H9 (cell line): ENCODE measurements at regions not wholly inside any gene's neighbourhood (a gene's known extent, or its start where the extent isn't known, plus 50 kb on each side); places are given as distances from the start of the nearest gene placed in this dataset.

Experiments
- DNase-seq: peaks from one replicate; pipeline ENCODE4 v3.0.0-alpha.2; 2017
- H2AFZ ChIP-seq: one replicate; pipeline ENCODE4 v1.6.1; 2013; ENCODE audit warnings: mild to moderate bottlenecking, low read length, control low read depth, moderate library complexity
- H2AK5ac ChIP-seq: 2 replicates; pipeline ENCODE4 v1.6.1; 2013; ENCODE audit warnings: low read length, control low read depth, mixed read lengths; ENCODE audit not compliant: insufficient read length
- H2BK120ac ChIP-seq: one replicate; pipeline ENCODE4 v1.6.1; 2013; ENCODE audit warnings: low read depth, mild to moderate bottlenecking, low read length, control low read depth, inconsistent platforms; ENCODE audit not compliant: poor library complexity, severe bottlenecking
- H2BK12ac ChIP-seq: 2 replicates; pipeline ENCODE4 v1.6.1; 2013; ENCODE audit warnings: low read length, control low read depth, mixed read lengths, low read depth; ENCODE audit not compliant: insufficient read length
- H2BK15ac ChIP-seq: 2 replicates; pipeline ENCODE4 v1.6.1; 2013; ENCODE audit warnings: low read depth, low read length, control low read depth
- H2BK20ac ChIP-seq: one replicate; pipeline ENCODE4 v1.6.1; 2013; ENCODE audit warnings: low read depth, mild to moderate bottlenecking, low read length, control low read depth, inconsistent platforms; ENCODE audit not compliant: poor library complexity, severe bottlenecking
- H2BK5ac ChIP-seq: 2 replicates; pipeline ENCODE4 v1.6.1; 2013; ENCODE audit warnings: low read length, control low read depth, mixed read lengths; ENCODE audit not compliant: insufficient read length
- H3K14ac ChIP-seq: 2 replicates; pipeline ENCODE4 v1.6.1; 2013; ENCODE audit warnings: low read length, control low read depth; ENCODE audit not compliant: insufficient read depth
- H3K18ac ChIP-seq: 2 replicates; pipeline ENCODE4 v1.6.1; 2013; ENCODE audit warnings: low read depth, mild to moderate bottlenecking, mixed read lengths, low read length, control low read depth; ENCODE audit not compliant: insufficient read length
- H3K23ac ChIP-seq: 2 replicates; pipeline ENCODE4 v1.6.1; 2013; ENCODE audit warnings: low read length, control low read depth, mixed read lengths, low read depth; ENCODE audit not compliant: insufficient read length
- H3K23me2 ChIP-seq: 2 replicates; pipeline ENCODE4 v1.6.1; 2013; ENCODE audit warnings: low read depth, mild to moderate bottlenecking, mixed read lengths, low read length, control low read depth; ENCODE audit not compliant: insufficient read length, poor library complexity, severe bottlenecking
- H3K27ac ChIP-seq: 2 replicates; pipeline ENCODE4 v1.5.1; 2013; ENCODE audit warnings: low read length, control low read depth, mixed read lengths, low read depth; ENCODE audit not compliant: insufficient read length
- H3K27me3 ChIP-seq: 2 replicates; pipeline ENCODE4 v1.6.1; 2013; ENCODE audit warnings: low read length, control low read depth, inconsistent platforms; ENCODE audit not compliant: insufficient read depth
- H3K4ac ChIP-seq: 2 replicates; pipeline ENCODE4 v1.6.1; 2013; ENCODE audit warnings: low read depth, mild to moderate bottlenecking, control low read depth, inconsistent platforms, low read length, moderate library complexity
- H3K4me1 ChIP-seq: 2 replicates; pipeline ENCODE4 v1.6.1; 2013; ENCODE audit warnings: low read length, control low read depth, inconsistent platforms; ENCODE audit not compliant: insufficient read depth
- H3K4me2 ChIP-seq: 2 replicates; pipeline ENCODE4 v1.6.1; 2013; ENCODE audit warnings: low read length, control low read depth, mixed read lengths; ENCODE audit not compliant: insufficient read length, insufficient read depth
- H3K56ac ChIP-seq: 2 replicates; pipeline ENCODE4 v1.6.1; 2013; ENCODE audit warnings: low read depth, mild to moderate bottlenecking, mixed read lengths, low read length, control low read depth; ENCODE audit not compliant: insufficient read length
- H3K79me1 ChIP-seq: 2 replicates; pipeline ENCODE4 v1.6.1; 2013; ENCODE audit warnings: low read depth, mild to moderate bottlenecking, moderate library complexity, low read length, control low read depth, inconsistent platforms; ENCODE audit not compliant: insufficient read depth, poor library complexity, severe bottlenecking
- H3K79me2 ChIP-seq: 2 replicates; pipeline ENCODE4 v1.6.1; 2013; ENCODE audit warnings: low read length, control low read depth, inconsistent platforms; ENCODE audit not compliant: insufficient read depth
- H3K9ac ChIP-seq: 2 replicates; pipeline ENCODE4 v1.6.1; 2013; ENCODE audit warnings: low read length, control low read depth, mixed read lengths; ENCODE audit not compliant: insufficient read length; ENCODE audit errors: extremely low read depth
- H3K9me3 ChIP-seq: one replicate; pipeline ENCODE4 v1.6.1; 2013; ENCODE audit warnings: low read depth, low read length, inconsistent platforms; ENCODE audit not compliant: control insufficient read depth
- H3T11ph ChIP-seq: one replicate; pipeline ENCODE4 v1.6.1; 2013; ENCODE audit warnings: mild to moderate bottlenecking, low read length, control low read depth, inconsistent platforms
- H4K20me1 ChIP-seq: one replicate; pipeline ENCODE4 v1.6.1; 2013; ENCODE audit not compliant: control insufficient read depth, insufficient read length, insufficient read depth
- H4K5ac ChIP-seq: 2 replicates; pipeline ENCODE4 v1.6.1; 2013; ENCODE audit warnings: low read depth, mild to moderate bottlenecking, mixed read lengths, low read length, control low read depth; ENCODE audit not compliant: insufficient read length
- H4K8ac ChIP-seq: replicated peaks from 2 replicates; pipeline ENCODE4 v1.6.1; 2013; ENCODE audit warnings: low read length, control low read depth, mixed read lengths, low read depth; ENCODE audit not compliant: insufficient read length
- H4K91ac ChIP-seq: 2 replicates; pipeline ENCODE4 v1.6.1; 2013; ENCODE audit warnings: low read depth, mild to moderate bottlenecking, moderate library complexity, mixed read lengths, low read length, control low read depth; ENCODE audit not compliant: insufficient read length
- H3K27ac Mint-ChIP-seq, 3 experiments: 2 replicates in 2 of 3; 3 replicates in 1 of 3; pipeline ENCODE4 v1.8.0; 2020 to 2021; ENCODE audit warnings: mixed read lengths in 3 of 3, mild to moderate bottlenecking in 1 of 3, moderate library complexity in 1 of 3
- H3K27me3 Mint-ChIP-seq: 2 replicates; pipeline ENCODE4 v1.8.0; 2021; ENCODE audit warnings: low read depth, mild to moderate bottlenecking, moderate library complexity, mixed read lengths
- H3K36me3 Mint-ChIP-seq, 3 experiments: 2 replicates in 2 of 3; 3 replicates in 1 of 3; pipeline ENCODE4 v1.8.0; 2020 to 2021; ENCODE audit warnings: low read depth in 3 of 3, mixed read lengths in 3 of 3; ENCODE audit not compliant: insufficient read depth in 1 of 3
- H3K4me1 Mint-ChIP-seq, 2 experiments: 2 replicates each; pipeline ENCODE4 v1.8.0; 2020; ENCODE audit warnings: mixed read lengths in 2 of 2
- H3K4me3 Mint-ChIP-seq, 2 experiments: 2 replicates in 1 of 2; 3 replicates in 1 of 2; pipeline ENCODE4 v1.8.0; 2020 to 2021; ENCODE audit warnings: mild to moderate bottlenecking in 2 of 2, mixed read lengths in 2 of 2, moderate library complexity in 1 of 2
- H3K9me3 Mint-ChIP-seq, 2 experiments: 2 replicates in 1 of 2; 3 replicates in 1 of 2; pipeline ENCODE4 v1.8.0; 2020; ENCODE audit warnings: mild to moderate bottlenecking in 2 of 2, mixed read lengths in 2 of 2, moderate library complexity in 1 of 2
- WGBS: extraction: QIAGEN DNeasy Blood & Tissue Kit; methylation state at CpG from one replicate; pipeline ENCODE4 v1.1.7; 2013; ENCODE audit warnings: missing lambda C conversion rate, low lambda C conversion rate, mixed read lengths; ENCODE audit not compliant: insufficient read length; ENCODE audit errors: extremely low coverage; 5-methylcytosine and 5-hydroxymethylcytosine counted together
- TF ChIP-seq, protein P1 (sequence below): fragments of 200-600 bp; sonication (generic); conservative IDR thresholded peaks from 3 replicates; pipeline ENCODE4 v1.8.0; 2021; ENCODE audit warnings: antibody characterized with exemption, mild to moderate bottlenecking

DNA sequence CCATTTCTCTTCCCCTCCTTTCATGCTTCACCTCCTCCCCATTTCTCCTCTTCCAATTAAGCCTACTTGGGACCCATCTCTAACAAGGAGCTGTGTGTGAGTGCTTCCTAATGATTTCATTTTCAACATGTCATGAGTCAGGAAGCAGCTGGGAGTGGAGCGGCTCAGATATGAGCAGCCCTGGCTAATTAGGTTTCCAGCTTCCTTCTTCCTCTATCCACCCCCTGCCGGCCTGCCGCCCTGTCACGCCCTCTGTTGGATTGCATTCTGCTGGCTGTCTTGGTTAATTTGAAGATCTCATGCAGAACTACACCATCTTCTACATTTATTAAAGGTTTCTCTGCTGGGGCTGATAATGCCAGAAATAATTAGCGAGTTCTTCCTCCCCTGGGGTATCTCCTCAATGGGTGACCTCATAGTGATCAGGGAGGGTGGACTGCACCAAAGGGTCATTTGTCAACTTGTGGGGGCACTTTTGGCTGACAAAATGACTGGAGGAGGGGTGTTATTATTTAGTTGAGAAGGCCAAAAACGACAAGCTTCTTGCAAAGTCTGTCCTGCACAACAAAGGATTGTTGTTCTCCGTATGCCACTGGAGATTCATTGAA, 300.9 kb upstream of the SRRM4 start:
- peak; percentile 50 for DNase-seq
- no peaks in the 10 kb centered on the region for H3K27me3 ChIP-seq
- Mint-ChIP-seq H3K36me3 (peaks cover 0 to 8% (median 2%) of the 10 kb centered on the region in 3 experiments; a peak in 5 of 7 replicates), H3K4me1 (peaks cover 24 to 26% of the 10 kb centered on the region in 2 experiments), H3K9me3 (peaks cover 7 to 10% of the 10 kb centered on the region in 2 experiments), H3K27ac (peak overlapping the region in 2 of 3 experiments; percentile 45 to 51; a peak in 1 of 7 replicates), H3K4me3 (no peak overlapping the region), H3K27me3 (peaks cover 2% of the 10 kb centered on the region; the same call in 1 of the 2 replicates)
- H3K18ac ChIP-seq = no peak overlapping the region
- no peak overlapping the region for H3K4ac ChIP-seq
- no peak overlapping the region for H4K8ac ChIP-seq
- no peaks in the 10 kb centered on the region for H4K20me1 ChIP-seq
- H3K27ac ChIP-seq = no peak overlapping the region
- no peak overlapping the region for H3K23ac ChIP-seq
- no peaks in the 10 kb centered on the region for H3K9me3 ChIP-seq
- H3K9ac ChIP-seq = no peak overlapping the region
- H3K4me2 ChIP-seq = no peak overlapping the region
- WGBS = no CpG with 5 or more reads among the region's 7 CpGs
- H3K23me2 ChIP-seq = no peaks in the 10 kb centered on the region
- H3T11ph ChIP-seq = no peak overlapping the region
- H3K56ac ChIP-seq = no peak overlapping the region
- H3K79me1 ChIP-seq = no peaks in the 10 kb centered on the region
- no peak overlapping the region for H2AK5ac ChIP-seq
- H2AFZ ChIP-seq = no peak overlapping the region
- H3K14ac ChIP-seq = no peak overlapping the region
- no peak overlapping the region for H2BK5ac ChIP-seq
- H3K79me2 ChIP-seq = no peaks in the 10 kb centered on the region
- no peak overlapping the region for H2BK12ac ChIP-seq
- no peak overlapping the region for H2BK15ac ChIP-seq
- no peak overlapping the region for H2BK20ac ChIP-seq
- H2BK120ac ChIP-seq = no peak overlapping the region
- no peak overlapping the region for H4K5ac ChIP-seq
- H3K4me1 ChIP-seq = peaks cover 3% of the 10 kb centered on the region; the same call in 1 of the 2 replicates
- no peak overlapping the region for H4K91ac ChIP-seq
- TF ChIP-seq, protein P1, sequence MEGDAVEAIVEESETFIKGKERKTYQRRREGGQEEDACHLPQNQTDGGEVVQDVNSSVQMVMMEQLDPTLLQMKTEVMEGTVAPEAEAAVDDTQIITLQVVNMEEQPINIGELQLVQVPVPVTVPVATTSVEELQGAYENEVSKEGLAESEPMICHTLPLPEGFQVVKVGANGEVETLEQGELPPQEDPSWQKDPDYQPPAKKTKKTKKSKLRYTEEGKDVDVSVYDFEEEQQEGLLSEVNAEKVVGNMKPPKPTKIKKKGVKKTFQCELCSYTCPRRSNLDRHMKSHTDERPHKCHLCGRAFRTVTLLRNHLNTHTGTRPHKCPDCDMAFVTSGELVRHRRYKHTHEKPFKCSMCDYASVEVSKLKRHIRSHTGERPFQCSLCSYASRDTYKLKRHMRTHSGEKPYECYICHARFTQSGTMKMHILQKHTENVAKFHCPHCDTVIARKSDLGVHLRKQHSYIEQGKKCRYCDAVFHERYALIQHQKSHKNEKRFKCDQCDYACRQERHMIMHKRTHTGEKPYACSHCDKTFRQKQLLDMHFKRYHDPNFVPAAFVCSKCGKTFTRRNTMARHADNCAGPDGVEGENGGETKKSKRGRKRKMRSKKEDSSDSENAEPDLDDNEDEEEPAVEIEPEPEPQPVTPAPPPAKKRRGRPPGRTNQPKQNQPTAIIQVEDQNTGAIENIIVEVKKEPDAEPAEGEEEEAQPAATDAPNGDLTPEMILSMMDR = no peak
